GM18867 (cell line): ENCODE measurements at regions not wholly inside any gene's neighbourhood (a gene's known extent, or its start where the extent isn't known, plus 50 kb on each side); places are given as distances from the start of the nearest gene placed in this dataset.
A peak's percentile ranks its signal among the peaks of the same experiment; 100 is the strongest.

Source experiments
- ATAC-seq: cut with Tn5 transposase; IDR thresholded peaks from one replicate; pipeline ENCODE4 v1.9.1; 2021; ENCODE audit warnings: mild to moderate bottlenecking, moderate library complexity; ENCODE audit not compliant: unreplicated experiment

GRCh38 chr13:53143757-53144339 lies 115.2 kb downstream of the OLFM4 start:
- no peak for ATAC-seq

GRCh38 chr13:53144826-53145225 lies 116.2 kb downstream of the OLFM4 start:
- ATAC-seq: peak; percentile 51

GRCh38 chr13:53150568-53150967 lies 122.0 kb downstream of the OLFM4 start:
- ATAC-seq: no peak

GRCh38 chr13:53151336-53152056 lies 122.9 kb downstream of the OLFM4 start:
- ATAC-seq: peak; percentile 95

- ATAC-seq: no peak
Observed at GRCh38 chr13:53152057-53152421, 123.4 kb downstream of the OLFM4 start.

GRCh38 chr13:53158201-53158600 lies 129.6 kb downstream of the OLFM4 start:
- ATAC-seq: no peak

GRCh38 chr13:53159431-53159830 lies 130.8 kb downstream of the OLFM4 start:
- ATAC-seq: no peak

- ATAC-seq: no peak
Observed at GRCh38 chr13:53160211-53160610, 131.6 kb downstream of the OLFM4 start.

- ATAC-seq: no peak
Observed at GRCh38 chr13:53161251-53161650, 132.6 kb downstream of the OLFM4 start.

- no peak for ATAC-seq
Observed at GRCh38 chr13:53165261-53165660, 136.6 kb downstream of the OLFM4 start.

- ATAC-seq: no peak
Observed at GRCh38 chr13:53167561-53167960, 138.9 kb downstream of the OLFM4 start.

- no peak for ATAC-seq
Observed at GRCh38 chr13:53170910-53171309, 142.3 kb downstream of the OLFM4 start.

GRCh38 chr13:53174545-53174944 lies 145.9 kb downstream of the OLFM4 start:
- no peak for ATAC-seq

GRCh38 chr13:53180684-53181083 lies 152.1 kb downstream of the OLFM4 start:
- no peak for ATAC-seq

- no peak for ATAC-seq
Observed at GRCh38 chr13:53182724-53183123, 154.1 kb downstream of the OLFM4 start.

GRCh38 chr13:53188120-53188519 lies 159.5 kb downstream of the OLFM4 start:
- ATAC-seq: no peak

GRCh38 chr13:53189162-53189561 lies 160.5 kb downstream of the OLFM4 start:
- no peak for ATAC-seq

- ATAC-seq: no peak
Observed at GRCh38 chr13:53191091-53191490, 162.5 kb downstream of the OLFM4 start.

- no peak for ATAC-seq
Observed at GRCh38 chr13:53197424-53197823, 168.8 kb downstream of the OLFM4 start.

GRCh38 chr13:53198017-53198416 lies 169.4 kb downstream of the OLFM4 start:
- ATAC-seq: no peak

GRCh38 chr13:53198736-53199135 lies 170.1 kb downstream of the OLFM4 start:
- ATAC-seq: no peak

- ATAC-seq: no peak
Observed at GRCh38 chr13:53200075-53200474, 171.5 kb downstream of the OLFM4 start.
